HL-60/S4 treated with retinoic acid at 250 ng/mL for 4 days and 3 days (cell line): ENCODE measurements at regions not wholly inside any gene's neighbourhood (a gene's known extent, or its start where the extent isn't known, plus 50 kb on each side); places are given as distances from the start of the nearest gene placed in this dataset.
"Not testable (repeated sequence)": the region's sequence is repeated elsewhere in the genome, so short reads cannot be mapped to it uniquely, and the experiment has no call there.

Experiments
- in situ Hi-C: fragments of 300-500 bp; cut with MboI; formaldehyde crosslinking; loops from 2 replicates; pipeline ENCODE4 v1.7.0; 2022; ENCODE audit warnings: low sequenced_read_pairs

DNA sequence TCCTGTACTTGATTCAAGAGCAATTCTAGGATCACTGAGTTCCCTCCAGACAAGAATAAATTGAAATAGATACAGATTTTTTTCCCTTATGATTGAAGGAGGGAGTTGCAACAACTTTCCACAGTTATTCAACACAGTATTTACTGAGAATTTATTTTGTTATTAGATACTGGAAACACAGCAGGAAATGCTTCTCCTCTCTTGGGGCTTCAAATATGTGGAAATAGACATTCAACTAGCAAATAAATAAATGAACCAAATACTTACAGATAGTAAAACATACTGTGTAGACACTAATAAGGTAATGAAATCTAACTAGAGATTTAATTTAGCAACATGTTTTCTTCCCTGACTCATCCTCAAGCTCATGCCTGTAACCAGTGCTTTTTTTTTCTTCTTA is 169.2 kb downstream of the LNPK start:
- in situ Hi-C loops, result no loop called here

DNA sequence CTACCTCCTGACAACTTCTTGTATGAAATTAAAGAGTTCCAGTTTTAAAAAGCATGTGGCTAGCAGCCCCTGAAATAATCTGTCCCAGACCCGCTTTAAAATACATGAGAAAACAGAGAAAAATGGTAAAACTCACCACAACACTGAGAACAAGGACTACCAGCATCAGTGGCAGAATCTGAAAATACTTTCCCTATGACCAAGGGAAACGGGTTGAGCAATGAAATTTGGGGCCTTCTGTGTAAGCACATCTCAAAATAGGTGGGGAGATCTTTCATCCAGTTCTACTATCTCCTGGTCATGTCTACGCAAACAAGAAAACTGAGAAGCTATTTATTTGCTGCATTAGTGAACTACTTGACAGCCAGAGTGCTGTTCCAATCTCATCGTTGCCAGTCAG is 172.3 kb downstream of the LNPK start:
- in situ Hi-C loops, result no loop called here

DNA sequence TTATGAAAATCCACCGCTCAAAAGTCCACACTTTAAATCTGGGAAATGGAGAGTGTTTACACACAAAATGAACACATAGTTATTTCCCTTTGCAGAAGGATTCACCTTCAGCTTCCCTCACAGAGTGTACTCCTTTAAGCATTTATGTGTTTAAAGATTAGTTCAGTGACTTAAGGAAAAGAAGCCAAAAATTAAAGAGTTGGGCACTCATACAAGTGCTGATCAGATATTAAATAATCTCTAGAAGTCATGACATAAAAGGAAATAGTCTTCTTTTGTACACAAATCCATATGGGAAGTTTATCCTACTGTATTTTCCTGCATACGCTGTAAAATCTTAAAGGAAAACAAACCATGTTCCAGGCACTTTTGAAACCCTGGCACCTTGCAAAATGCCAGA is 174.2 kb downstream of the LNPK start:
- in situ Hi-C loops, result no loop called here

DNA sequence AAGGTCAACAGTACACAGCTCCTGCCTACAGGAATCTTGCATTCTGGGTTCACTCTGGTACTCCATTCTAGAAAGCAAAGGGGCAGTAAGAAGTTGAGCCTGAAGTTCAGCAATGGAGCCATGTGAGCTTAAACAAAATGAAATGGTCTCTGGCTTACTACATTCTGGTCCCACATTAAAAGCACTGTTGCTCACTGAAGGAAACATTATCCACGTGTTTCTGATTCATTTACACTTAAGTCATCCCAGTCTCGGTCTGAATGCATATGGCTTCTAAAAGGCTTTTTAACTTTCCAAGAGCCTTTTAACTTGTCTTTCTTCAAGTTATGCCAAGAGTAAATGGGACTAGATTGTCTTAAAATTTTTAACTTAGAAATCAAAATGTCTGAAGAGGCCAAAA is 177.8 kb downstream of the LNPK start:
- in situ Hi-C loops, result no loop called here

DNA sequence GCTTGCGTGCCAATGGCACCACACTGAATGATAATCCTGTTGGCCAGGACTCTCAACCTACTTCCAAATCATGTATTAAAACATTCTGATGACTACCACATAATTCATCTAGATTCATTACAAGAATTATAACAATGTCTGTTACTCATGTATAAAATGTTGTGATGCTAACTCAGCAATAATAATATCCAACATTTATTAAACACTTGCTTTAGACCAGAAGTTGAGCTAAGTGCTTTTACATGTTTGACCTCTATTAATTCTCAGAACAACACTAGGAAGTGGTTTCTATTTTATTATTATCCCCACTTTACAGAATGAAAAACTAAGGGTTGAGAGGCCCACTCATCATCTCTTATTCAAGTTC is 178.4 kb downstream of the LNPK start:
- in situ Hi-C loops, result no loop called here

DNA sequence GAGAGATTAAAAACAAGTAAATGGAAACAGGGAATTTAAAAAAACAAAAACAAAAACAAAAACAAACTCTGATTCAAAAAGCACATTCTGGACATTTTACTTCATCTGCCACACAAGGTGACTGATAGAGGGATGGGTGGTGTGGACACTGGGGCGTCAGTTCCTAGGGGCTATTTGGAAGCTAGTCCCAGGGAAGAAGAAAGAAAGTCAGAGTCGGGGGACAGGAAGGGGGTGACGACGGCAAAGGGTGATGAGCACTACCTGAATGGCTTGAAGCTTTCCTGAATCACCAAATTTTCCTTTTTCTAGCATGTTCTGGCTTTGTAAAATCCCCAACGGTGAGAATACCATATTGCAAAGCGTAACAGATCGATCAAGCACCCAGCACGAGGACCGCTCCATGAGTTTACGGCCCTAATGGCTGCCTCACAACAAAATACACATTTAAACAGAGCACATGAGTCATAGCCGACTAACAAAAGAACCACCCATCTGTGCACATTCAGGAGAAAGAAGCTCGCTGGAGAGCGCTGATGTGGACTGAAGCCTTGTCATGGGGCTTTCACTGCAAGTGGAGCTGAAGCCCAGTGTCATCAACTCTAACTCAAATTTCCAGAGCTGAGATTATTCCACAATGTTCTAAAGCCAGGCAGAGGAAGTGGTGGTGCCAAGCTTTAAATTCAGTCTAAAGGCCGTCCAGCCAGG is 178.9 kb downstream of the LNPK start:
- in situ Hi-C loops, result no loop called here

DNA sequence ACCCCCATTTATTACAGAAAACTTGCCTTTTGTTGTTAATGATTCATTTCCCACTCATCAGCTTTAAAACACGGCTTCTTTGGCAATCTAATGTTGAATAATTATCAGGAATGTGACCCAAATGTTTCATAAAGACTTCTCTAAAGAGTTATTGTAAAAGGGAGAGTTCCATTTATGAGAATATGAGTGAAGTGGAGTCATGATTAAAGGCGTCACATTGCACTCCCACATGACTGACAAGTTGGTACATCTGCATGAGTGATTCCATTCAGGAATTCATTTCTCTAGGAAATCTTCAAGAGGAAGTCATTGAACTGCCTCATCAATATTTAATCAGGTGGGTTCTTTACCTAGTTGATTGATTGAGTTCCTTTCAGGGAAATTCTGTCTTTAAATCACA is 184.8 kb downstream of the LNPK start:
- in situ Hi-C loops, result no loop called here

DNA sequence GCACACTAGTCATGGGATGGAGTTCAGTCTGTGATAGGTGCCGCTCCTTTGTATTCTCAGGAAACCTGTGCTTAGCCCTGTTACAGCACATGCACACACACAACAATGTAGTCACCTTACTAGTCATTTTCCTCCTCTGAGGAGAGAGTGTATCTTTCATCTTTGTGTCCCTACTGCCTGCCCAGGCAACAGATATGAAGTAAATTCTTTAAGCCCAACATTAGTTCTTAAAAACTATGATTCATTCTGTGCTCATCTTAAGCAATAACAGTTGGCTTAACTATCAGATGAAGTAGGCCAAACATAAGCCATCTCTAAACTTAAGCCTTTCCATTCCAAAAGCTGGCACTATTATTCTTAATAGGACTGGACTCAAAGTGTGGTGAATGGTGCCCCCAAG is 186.5 kb downstream of the LNPK start:
- in situ Hi-C loops, result no loop called here

DNA sequence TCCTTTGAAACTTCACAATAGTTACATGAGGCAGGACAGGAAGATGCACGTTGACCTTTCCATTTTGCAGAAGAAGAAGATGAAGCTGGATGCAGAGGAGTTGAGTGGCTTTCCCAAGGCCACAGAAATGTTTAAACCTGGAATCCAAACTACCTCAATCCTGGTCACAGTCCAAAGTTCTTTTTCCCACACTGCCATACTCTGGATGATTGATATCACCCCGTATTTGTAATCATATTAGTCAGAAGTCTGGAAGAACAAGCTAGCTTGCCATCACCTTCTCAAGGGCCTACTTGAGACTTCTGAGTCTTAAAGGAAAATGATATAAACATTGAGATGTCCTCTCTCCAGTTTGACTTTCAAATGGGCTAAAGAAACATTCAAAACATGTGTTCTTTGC is 190.1 kb downstream of the LNPK start:
- in situ Hi-C loops, result no loop called here

DNA sequence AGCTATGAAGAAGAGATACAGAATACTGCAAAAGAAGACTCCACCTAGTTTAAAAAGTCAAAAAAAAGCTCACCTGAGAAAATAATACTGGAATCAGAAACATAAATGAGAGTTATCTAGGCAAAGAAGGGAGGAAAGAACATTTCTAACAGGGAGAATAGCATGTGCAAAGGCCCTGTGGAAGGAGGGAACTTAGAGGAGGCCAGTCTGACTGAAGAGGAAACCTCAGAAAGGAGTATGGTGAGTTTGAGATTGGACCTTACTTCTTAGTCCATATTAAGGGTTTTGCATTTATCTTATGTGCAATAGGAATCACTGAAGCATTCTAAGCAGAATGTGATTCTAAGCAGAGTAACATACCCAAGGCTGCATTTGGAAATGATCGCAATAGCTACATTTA is 193.2 kb downstream of the LNPK start:
- in situ Hi-C loops, result no loop called here

DNA sequence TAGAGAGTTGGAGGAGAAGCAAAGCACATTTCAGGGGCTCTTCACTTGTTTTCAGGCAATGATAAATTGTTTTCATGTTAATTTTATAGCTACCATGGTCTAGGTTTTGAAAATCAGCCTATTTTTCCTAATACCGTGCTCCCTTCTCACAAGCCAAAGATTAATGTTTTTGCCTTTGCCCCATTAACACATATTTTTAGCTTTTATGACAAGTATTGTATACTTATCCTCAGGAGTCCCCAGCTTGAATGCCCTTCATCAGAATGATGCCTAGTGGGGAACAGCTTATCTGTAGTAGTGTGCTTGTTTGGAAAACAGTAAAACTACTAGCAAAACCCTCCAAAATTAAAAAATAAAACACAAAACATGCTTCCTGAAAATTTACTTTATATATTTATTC is 194.0 kb downstream of the LNPK start:
- in situ Hi-C loops, result no loop called here

DNA sequence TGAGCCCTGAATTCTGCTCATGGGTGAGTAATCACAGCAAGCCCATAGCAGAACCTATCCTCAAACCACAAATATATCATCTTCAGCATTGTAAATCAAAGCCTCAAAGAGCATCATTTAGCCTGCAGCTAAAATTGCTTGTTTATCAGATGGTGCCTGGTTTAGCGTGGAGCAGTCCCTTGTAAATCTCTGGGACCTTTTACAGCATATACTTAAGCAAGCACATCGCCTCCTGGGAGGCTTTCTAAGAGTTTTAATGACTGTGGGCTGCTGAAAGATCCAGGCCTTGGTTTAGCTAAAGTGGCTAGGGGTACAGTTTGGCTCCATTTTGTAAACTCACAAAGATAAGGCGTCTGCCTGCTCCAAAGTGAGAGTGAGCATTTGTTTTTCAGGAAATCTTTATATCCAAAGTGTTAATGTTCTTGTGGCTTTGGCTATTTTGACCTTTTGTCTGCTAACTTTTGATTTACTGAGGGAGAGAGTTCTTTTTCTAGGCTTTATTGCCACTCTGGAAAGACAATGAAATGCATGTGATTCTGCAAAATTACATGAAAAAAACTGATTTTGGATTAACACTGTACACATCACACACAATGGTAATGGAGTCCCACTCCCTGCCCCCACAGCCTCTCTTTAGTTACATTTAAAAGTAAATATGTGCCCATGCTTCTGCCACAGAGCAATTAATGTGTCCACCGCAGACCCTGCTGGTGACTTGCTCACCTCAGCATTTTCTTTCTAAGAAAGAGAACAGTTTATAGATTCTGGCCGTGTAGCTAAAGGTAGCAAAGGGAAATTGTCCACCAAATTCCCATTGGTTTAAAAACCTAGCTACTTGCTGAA is 194.8 kb downstream of the LNPK start:
- in situ Hi-C loops, result no loop called here

DNA sequence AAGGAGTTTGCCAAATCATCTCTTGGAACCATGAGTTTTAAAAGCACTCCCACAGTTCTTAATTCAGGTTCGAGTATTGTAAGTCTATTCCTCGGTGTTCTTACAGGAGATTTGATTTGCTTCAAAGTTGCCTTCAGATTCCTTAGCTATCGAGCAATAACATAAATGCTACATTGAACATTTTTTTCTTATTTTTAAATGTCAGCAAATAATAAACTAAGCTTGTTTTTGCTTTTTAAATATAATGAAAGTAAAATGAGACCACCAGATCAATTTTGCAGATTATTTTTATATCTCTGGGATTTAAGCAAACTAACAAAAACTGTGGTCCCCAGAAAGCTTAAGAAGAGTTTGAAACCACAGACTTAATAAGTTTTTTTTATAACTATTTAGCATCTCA is 195.5 kb downstream of the LNPK start:
- in situ Hi-C loops, result no loop called here

DNA sequence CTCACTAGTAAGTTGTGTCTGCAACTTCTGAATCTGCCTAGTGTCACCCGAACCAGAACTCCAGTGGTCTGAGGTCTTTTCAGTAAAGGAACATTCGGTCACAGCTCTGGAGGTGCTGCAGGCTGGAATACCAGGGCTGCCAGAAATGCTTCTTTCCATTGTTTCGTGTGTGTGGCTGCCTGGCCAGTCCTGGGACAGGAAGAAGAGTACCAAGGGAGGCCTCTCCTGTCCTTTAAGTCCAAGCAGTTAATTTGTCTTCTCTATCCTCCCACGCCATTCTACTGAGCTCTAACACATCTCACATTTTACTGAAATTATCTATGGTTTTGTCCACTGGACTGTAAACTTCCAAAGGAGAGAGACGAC is 196.0 kb downstream of the LNPK start:
- in situ Hi-C loops, result no loop called here

DNA sequence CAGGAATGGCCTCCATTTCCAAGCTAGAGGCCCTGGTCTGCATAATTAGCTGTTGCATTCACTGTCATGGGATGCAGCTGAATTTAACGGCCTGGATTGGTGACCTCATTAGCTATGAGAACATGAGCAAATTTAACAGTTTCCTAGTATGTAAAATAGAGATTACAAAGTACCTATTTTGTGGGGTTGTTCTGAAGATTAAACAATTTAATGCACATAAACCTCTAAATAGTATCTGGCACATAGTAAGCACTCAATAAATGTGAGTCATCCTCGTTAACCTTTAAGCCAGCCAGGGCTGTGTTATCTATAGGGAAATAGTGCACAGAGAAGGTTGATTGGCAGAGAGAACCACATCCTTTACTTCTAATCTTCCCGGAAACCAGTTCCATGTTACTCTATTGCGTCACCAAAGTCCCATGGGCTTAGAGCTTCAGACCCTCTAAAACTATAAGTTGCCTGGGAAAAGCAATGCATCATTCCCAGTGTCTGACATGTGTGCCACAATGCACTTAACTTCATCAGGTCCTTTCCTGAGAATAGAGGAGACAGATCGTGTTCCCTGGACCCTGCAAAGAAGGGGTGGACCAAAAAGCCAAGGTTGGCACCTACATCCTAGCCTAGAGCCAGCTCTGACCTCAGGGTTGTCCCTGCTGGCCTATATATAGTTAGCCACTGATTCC is 196.5 kb downstream of the LNPK start:
- in situ Hi-C loops, result no loop called here

DNA sequence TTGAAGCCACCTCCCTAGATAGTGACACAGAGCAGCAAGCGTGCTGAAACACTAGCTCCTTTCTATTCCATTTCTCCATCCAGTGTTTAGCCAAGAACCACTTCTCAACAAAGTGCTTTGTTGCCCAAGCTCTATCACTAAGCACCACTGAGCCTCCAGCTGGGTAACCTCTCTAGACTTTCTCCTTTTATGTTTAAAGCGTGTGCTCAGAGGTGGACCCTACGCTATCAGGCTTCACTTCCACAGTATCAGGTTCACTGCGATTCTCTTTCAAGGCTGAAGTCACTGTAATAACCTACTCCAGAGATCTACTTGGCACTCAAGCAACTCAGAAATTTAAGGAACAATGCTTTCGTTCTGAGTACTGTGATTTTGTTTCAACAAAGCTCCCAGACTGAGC is 197.9 kb downstream of the LNPK start:
- in situ Hi-C loops, result no loop called here

DNA sequence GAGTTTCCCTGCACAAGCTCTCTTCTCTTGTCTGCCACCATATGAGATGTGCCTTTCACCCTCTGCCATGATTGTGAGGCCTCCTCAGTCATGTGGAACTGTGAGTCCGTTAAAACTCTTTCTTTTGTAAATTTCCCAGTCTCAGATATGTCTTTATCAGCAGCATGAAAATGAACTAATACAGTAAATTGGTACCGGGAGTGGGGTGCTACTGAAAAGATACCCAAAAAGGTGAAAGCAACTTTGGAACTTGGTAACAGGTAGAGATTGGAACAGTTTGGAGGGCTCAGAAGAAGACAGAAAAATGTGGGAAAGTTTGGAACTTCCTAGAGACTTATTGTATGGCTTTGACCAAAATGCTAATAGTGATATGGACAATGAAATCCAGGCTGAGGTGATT is 205.6 kb downstream of the LNPK start:
- in situ Hi-C loops, result not testable (repeated sequence)

DNA sequence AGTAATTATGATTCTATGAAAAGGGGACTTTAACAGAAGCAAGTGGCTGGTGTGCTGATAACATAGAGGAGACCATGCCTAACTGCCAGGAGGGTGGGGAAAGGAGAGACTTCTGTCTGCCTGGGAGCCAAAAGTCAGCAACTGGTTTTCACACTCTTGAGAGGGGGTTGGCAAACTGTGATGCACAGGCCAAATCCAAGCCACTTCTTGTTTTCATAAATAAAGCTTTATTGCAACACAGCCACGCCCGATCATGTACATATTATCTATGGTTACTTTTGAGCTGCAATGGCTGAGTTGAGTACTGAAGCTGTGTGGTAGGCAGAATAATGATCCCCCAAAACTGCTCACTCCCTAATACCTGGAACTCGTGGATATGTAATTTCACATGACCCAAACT is 208.4 kb downstream of the LNPK start:
- in situ Hi-C loops, result no loop called here

DNA sequence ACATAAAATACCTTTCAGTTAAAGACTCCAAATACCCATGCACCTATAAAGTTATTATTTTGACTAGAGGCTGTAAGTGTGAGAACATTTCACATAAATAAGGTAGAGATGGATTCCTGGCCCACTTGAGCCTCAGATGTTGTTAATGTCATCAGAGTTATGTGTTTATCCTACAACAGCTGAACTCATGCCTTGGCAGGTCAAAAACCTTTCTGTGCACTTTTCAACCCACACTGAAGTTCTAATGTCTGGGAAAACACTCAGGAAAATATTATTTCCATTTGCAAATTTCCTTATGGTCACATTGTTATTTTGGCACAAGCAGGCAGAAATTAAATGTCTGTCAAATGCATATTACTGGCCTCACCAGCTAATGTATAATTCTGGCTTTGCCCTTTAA is 209.2 kb downstream of the LNPK start:
- in situ Hi-C loops, result no loop called here

DNA sequence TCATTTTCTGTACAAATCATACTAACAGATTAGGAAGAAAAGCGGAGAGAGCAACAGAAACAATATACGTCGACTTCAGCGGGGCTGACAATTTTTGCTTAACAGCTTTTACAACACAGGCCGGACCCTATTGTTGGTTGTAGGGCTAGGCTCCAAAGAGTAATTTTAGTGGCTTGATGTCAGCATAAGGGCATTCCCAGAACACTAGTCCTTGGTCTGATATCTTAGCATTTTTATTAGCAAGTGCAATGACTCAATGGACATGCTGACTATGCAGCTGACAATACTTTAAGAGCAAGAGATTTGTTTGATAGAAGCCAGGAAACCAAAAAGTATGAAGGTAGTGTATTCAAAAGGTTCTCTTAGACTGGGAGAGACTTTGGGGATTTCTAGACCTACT is 209.9 kb downstream of the LNPK start:
- in situ Hi-C loops, result no loop called here

DNA sequence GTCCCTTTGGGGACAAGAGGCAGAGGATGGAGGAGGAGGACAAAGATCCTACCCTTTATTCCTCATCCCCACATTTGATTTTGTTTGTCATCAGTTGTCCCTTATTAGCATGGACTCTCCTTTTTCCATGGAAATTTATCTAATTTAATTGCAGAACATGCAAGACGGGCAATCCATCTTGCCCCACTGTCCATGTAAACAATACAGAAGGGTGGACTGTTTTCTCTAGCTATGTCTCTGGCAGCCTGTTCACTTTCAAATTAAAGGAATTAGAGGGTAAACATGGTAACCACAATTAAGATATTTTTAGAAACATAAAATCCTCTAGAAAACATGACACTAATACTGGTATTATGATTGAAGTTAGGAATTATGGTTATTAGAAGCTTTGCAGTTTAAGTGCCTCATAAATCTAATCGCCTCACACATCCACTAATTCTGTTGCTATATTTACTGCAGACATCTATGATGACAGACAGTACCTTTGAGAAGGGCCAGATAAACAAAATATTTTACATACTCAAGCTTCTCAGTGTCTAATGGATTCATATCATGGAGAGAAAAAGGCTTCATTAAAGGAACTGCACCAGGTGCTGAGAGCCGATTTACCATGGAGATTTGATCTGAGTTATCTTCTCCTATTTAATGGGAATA is 215.5 kb downstream of the LNPK start:
- in situ Hi-C loops, result no loop called here

DNA sequence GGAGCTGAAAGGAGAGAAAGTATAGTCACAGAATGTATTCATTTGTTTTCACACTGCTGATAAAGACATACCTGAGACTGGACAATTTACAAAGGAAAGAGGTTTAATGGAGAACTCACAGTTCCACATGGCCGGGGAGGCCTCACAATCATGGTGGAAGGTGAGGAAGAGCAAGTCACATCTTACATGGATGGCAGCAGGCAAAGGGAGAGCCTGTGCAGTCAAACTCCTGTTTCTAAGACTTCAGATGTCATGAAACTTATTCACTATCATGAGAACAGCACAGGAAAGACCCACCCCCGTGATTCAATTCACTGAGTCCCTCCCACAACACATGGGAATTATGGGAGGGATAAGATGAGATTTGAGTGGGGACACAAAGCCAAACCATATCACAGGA is 224.7 kb downstream of the LNPK start:
- in situ Hi-C loops, result not testable (repeated sequence)
